ENCODE measurements at regions not wholly inside any gene's neighbourhood (a gene's known extent, or its start where the extent isn't known, plus 50 kb on each side); places are given as distances from the start of the nearest gene placed in this dataset.

GRCh38 chr1:47675721-47676120, 237.9 kb downstream of the FOXD2 start:
- TF ChIP-seq CTCF (IDR thresholded peaks at IDR 0.05) (no peak), POLR2A (IDR thresholded peaks at IDR 0.05) (no peak)
